ENCODE measurements at regions not wholly inside any gene's neighbourhood (a gene's known extent, or its start where the extent isn't known, plus 50 kb on each side); places are given as distances from the start of the nearest gene placed in this dataset.

DNA sequence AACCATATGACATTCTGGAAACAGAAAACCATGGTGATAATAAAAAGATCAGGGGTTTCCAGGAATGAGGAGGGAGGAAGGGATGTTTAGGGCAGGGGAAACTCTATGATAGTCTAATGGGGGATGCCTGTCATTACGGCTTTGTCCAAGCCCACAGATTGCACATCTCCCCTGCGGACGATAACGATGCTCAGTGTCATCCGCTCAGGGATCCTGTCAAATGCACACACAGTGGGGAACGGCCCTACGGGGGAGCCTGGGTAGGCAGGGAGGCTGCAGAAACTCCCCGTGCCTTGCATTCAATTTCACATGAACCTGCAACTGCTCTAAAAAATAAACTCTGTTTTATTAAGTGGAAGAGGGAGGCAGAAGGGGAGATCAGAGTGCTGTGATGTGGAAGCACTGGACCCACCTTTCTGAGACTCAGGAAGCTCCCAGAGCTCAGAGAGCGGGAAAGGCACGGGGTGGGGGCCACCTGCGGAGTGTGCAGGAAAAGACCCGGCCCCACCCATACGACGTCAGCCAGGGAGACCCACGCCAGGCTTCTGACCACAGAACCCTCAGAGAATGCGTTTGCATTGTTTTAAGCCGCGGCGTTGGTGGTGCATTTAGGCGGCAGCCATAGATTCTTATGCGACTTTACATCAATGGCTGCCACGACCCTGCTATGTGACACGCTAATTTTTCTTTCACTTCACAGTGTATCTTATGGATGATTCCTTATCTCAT is 543.5 kb downstream of the BRD1 start:
- no peak for DNase-seq (ENCODE audit: low read depth)

DNA sequence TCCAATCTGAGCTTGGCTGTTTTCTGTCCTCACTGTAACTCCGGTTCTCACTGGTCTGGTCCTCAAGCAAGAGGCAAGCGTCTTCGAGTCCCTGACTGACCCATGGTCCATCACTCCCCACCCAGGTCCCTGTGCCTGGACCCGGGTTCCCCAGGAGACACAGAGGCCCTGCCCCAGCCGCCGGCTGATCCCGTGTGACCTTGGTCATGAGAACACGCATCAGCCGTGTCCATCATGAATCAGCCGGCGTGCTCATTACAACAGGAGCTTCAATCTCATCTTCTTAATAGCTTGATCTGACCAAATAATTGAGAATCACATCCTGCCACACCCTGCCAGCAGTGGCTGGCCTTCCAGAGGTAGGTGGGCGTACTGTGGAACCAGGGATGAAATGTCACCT is 545.1 kb downstream of the BRD1 start:
- DNase-seq (ENCODE audit: low read depth), result no peak

DNA sequence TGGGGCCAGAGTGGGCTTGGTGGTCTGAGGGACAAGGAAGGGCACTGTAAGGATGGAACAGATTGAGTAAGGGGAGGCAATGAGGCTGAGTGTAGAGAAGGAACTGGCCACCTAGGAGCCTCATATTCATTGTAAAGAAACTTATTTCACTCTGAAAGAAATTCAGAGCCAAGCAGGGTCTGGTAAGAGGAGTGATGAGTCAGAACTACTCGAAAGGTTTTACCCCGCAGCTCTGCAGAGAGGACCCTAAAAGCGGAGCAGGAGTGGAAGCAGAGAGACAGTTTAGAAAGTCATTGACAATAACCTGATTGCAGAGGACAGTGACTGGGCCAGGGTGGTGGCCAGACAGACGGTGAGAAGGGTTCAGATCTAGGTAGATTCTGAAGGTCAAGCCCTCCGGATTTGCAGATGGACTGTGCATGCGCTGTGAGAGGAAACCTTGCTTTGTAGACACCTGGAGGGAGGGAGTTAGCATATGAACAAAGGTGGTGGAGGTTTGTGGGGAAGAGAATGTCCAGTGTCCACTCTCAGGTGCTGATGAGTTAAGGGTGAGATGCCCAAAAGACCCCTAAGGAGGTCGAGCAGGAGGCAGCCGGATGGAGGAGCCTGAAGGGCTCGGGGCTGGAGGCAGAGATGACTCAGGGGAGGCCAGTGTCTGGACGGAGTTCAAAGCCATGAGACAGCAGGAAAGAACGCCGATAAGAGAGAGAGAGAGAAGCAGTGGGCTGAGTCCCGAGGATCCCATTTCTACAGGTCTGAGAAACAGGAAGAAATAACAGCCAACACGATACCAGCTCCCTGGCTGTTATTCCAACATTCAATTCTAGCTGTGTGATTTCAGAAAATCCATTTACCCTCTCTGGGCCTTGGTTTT is 546.0 kb downstream of the BRD1 start:
- DNase-seq (ENCODE audit: low read depth), result no peak

DNA sequence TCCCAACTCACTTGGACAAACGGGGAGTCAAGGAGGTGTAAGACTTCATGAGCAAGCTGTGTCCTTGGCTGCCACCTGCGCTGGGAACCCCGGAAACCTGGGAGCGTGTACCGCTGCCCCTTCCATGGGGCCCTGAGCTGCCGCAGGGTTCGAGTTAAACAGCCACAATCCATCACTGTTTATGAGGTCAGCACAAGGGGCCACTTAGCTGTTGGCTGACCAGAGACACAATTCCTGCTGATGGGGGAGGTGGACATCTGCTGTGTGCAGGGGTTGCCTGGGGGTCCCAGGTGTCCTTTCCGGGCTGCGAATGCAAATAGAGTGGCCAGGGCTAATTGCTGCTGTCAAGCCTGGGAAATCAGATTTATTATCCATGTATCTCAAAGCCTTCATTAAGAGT is 549.3 kb downstream of the BRD1 start:
- no peak for DNase-seq (ENCODE audit: low read depth)

DNA sequence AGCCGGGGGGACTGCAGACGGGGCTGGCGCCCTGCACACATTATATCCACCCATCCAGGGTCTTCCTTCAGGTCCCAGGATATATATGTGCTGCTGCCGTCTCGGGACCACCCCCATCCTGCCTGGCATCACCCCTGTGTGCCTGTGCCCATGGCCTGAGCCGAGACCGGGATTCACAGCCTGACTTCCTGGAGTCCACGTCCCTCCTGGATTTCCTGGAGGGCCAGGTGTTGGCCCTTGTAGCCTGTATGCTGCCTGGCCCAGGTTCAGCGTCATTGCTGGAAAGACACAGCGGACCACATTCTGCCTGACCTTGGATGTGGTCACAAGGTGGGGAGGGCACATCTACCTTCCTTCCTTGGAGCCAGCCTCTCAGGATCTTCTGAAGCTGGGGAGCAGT is 551.1 kb downstream of the BRD1 start:
- no peak for DNase-seq (ENCODE audit: low read depth)

DNA sequence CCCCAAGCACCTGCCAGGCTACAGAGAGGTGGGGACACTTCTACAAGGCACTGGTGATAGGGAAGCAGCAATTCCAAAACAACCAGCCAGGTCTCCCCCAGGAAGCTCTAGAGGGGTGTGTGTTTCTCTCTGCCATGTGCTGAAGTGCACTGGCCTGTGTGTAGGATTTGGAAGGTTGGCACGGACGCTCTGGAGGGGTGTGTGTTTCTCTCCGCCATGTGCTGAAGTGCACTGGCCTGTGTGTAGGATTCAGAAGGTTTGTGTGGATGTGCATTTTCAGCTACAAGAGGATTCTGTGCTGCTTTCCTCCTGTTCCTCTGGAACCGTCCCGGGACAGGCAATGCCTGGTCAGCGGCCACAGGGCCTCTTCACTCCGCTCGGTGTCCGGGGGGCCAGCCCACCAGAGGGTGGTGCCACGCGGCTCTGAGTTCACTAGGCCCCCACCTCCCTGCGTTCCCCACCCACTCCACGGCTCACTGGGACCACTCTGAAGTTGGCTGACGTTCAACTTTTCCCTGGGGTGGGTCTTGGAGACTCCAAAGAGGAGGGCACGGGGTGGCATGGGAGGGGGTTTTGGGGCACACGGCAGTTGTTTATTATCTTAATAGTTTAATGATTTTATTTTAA is 552.8 kb downstream of the BRD1 start:
- no peak for DNase-seq (ENCODE audit: low read depth)

DNA sequence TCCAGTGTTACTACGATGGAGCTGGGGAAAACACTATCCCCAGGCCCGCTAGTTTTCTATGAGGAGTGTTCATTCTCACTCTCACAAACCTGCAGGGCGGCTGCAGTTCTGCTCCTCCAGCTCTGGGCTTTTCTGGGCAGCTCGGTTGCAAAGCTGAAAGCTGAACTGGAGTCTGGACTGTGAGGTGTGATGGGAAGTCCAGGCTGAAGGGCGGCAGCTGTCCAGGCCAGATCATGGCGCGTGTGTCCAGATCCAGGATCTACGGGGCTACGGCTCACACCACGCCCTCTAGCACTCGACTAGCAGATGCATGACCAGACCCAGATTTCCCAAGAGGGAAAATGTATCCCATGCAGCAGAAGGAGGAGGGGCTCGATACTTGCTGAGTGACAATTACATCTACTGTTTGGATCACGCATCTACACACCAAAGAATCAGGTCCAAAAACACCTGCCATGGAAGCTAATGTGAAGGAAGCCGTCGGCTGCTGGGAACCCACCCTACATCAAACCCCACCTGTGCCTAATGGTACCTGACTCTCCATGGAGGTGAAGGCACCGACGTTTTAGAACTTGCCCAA is 555.0 kb downstream of the BRD1 start:
- DNase-seq (ENCODE audit: low read depth), result no peak

DNA sequence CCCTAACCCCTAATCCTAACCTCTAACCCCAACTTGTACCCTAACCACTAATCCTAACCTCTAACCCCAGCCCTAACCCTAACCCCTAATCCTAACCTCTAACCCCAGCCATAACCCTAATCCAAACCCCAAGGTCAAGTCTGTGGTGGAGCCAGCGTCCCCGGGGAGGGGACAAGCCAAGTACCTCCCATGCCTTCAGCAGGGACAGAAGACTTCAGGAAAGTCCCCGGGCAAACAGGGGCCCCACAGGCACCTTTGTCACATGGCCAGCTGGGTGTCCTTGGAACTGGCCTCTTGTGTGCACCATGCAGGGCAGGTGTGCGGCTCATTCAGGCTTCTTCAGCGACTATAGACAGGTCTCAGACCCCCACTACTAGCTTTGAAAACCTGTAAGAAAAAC is 555.8 kb downstream of the BRD1 start:
- DNase-seq (ENCODE audit: low read depth), result no peak

DNA sequence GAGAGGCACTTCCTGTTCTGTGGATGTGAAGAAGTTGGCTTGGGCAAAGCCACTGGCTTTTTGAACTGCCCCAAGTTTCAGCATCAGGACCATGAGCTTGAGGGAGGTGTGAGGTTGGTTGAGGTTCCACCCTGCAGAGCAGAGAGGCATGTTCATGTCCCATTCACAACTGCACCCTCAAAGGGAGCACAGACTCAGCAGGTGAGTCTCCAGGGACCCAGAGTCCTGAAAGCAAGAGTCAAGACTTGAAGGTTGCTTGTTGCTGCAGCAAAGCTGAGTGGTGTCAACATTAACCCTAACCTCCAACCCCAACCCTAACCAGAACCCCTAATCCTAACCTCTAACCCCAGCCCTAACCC is 556.3 kb downstream of the BRD1 start:
- DNase-seq (ENCODE audit: low read depth), result no peak

DNA sequence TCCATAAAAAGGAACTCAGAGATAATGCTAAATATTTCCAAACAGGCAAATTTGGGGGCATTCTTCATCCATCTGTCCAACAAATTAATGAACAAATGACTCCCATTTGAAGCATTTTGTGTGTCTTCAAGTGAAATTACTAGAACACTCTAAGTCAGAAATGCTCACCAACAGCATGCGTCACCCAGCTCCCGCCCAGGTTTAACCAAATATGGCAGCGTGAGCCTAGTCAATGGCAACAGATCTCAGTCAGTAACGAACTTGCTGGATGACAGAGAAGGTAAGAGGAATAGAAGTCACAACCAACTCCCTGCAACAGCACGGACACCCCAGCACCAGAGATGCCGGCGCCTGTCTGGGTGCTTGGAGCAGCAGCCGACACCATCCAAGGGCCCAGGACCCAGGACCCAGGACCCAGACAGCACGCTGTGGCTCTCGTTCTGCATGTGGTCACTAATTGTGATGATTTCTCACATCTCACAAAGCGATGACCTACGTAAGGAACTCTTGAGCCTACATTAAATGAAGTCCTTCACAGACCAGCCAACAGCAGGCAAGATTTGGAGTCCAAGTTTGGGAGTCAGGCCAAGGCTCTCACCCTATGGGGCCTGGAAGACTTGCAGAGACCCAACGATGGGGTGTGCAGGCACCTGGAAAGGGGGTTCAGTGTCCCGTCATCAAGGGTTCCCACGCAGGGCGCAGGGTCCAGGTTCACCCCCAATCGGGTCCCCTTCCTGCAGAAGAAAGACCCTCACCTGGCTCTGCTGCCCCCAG is 556.9 kb downstream of the BRD1 start:
- no peak for DNase-seq (ENCODE audit: low read depth)

DNA sequence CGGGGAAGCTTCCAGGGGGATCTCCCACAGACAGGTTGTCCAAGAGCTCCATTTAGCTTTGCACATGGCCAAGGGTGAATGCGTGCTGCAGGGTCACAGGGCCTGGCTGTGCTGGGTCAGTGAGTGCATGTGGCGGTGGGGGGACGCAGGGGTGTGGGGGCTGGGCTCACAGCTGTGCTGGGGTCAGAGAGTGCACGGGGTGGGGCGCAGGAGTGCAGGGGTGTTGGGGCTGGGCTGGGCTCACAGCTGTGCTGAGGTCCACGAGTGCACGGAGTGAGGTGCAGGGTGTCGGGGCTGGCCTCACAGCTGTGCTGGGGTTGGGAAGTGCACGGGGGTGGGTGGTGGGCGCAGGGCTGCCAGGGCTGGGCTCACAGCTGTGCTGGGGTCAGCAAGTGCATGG is 557.7 kb downstream of the BRD1 start:
- no peak for DNase-seq (ENCODE audit: low read depth)

DNA sequence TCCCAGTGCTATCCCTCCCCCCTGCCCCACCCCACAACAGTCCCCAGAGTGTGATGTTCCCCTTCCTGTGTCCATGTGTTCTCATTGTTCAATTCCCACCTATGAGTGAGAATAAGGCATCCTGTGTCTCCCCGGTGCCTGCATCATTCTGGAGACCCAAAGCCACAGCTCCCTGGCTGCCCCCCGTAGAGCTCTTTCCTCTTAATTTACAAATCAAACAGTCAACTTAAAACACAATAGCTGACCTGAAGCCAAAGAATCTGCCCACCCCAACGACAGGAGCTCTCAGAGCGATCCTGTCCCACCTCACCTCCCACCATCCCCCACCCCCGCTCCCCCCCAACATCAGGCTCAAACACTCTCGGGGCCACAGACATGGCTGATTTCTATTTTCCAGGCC is 558.3 kb downstream of the BRD1 start:
- DNase-seq (ENCODE audit: low read depth), result no peak

DNA sequence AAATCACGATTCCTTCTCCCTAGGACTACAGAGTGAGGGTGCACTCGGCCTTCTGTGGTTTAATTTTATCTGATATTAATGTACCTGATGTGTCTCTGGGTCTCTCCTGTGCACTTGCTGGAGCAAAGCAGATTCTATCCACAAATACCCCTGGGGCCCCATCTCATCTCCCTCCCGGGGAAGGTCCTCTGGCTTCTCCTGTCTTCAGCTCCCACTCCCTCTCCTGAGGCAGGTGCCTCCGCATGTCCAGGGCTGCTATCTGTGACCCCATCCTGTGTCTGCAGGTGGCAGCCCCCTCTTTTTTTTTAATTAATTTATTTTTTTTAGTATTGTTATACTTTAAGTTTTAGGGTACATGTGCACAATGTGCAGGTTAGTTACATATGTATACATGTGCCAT is 558.7 kb downstream of the BRD1 start:
- DNase-seq (ENCODE audit: low read depth), result no peak

DNA sequence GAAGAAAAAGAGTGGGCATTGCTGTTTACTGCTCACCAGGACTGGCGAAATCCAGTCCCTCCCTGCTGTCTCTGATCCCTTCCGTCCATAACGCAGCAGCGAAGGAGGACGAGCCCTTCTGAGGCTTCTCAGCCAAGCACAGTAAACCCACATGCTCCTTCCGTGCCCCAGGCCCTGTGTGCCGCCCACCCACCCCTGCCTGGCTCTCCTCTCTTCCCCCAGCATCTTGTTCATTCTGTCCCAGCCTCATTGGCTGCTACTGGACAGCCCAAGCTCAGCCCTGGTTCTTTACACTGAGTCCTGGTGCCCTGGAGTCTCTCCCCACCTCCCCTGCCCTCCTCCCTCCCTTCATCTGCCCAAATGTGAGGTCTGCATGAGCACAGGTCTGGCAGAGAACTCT is 559.7 kb downstream of the BRD1 start:
- no peak for DNase-seq (ENCODE audit: low read depth)

DNA sequence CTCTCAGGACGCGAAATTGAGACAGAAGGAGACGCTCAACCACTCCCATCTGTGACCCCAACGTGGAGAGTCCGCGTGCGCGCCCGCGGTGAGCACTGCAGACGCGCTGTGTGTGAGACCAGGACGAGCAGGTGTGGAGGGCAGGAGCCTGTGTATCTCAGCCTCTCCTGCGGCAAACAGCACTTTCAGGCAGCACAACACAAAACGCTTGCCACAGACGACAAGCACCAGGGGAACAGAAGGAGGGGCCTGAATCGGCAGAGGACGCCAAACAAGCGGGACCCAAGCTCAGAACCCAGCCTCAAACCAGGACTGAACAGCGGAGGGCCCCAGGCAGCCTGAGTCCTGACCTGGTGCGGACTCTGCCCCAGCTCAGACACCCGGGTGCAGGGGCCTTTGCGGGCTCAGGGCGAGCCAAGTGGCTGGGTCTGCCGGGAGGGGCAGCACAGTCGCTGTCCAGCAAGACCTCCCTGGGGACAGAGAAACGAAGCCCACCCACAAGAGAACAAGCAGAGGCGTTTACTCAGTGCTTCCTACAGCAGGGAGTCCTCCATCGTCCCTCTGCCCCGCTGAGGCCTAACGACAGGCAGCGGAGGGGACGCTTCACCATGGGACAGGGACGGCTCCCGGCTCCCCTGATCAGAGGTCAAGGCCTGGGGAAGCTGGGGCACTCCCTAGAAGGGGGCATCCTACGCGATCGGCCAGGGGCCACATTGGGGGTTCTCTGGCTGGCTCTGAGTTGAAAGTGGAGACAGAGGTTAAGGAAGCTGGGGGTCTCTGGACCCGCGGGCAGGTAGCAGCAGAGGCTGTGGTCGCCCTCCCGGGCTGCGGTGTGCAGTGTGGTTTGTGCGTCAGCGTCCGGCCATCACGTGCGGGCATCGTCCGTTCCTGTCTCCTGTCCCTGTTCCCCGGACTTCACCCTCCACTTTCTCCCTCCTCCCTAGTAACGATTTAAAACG is 560.8 kb downstream of the BRD1 start:
- DNase-seq (ENCODE audit: low read depth), result no peak

DNA sequence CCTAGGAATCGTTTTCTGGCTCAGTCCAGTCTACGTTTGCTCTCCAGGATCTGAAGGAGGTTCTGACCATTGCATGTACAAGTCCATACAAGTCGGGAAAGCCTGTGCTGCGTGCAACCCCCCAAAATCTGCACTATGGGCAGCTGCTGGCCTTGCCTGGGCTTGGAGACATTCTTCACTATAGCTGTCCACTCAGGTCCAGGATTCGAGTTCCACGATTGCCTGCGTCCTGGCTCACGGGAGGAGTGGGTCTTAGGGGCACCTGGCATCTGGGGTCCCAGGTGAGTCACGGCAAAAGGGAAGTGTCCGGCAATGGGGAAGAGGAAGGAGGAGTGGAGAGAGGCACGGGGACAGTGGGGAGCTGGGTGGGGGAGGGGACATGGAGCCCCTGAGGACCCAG is 563.0 kb downstream of the BRD1 start:
- DNase-seq (ENCODE audit: low read depth), result no peak

DNA sequence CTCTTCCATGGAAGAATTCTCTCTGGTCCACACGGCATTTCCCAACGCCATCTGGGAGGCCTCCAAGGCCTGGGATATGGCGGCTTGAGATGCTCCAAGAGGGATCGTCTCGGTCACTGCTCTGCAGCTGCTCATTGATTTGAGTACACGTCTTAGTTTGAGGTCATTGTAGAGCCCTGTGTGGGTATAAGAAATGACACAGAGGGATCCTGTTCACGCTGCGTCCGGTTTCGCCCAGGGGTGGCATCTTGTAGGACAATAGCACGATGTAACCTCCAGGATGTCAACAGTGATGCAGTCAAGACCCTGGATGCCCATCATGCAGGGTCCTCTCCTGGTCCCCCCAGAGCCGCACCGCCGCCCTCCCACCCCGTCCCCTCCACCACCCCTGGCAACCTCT is 564.6 kb downstream of the BRD1 start:
- no peak for DNase-seq (ENCODE audit: low read depth)

DNA sequence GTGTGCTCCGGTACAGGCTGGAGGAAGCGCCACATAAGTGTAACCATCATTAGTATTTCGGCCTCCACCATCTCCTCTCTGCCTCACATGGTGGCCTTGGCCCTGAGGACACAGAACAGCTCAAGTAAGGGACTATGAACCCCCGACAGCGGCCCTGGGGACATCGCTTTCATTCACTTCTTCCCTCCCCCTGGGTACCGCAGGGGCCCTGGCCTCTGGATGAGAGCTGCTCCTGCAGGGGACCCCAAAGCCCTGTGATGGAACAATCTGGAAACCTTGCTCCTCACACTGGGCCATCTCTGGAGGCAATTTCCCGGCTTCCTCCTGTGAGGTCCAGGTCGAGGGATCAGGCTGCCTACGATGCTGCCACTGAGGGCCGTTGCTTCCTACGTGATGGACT is 565.5 kb downstream of the BRD1 start:
- DNase-seq (ENCODE audit: low read depth), result no peak

DNA sequence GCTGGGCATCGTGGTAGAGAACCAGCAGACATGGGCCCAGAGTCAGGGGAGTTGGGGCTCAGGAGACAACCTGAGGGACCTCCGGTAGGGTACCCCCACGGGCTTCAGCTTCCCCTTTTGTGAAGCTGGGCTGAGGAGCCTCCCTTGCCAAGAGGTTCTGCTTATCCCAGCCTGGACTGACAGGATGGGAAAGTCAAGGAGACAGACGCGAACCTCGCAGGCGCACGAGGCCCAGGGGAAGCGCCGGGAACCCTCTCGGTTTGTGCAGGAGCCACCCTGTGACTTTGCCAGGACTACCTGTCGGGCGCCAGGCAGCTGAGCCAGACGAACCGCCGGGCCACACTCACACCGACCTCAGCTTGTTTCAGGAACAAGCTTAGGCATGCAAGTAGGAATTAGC is 566.1 kb downstream of the BRD1 start:
- no peak for DNase-seq (ENCODE audit: low read depth)

DNA sequence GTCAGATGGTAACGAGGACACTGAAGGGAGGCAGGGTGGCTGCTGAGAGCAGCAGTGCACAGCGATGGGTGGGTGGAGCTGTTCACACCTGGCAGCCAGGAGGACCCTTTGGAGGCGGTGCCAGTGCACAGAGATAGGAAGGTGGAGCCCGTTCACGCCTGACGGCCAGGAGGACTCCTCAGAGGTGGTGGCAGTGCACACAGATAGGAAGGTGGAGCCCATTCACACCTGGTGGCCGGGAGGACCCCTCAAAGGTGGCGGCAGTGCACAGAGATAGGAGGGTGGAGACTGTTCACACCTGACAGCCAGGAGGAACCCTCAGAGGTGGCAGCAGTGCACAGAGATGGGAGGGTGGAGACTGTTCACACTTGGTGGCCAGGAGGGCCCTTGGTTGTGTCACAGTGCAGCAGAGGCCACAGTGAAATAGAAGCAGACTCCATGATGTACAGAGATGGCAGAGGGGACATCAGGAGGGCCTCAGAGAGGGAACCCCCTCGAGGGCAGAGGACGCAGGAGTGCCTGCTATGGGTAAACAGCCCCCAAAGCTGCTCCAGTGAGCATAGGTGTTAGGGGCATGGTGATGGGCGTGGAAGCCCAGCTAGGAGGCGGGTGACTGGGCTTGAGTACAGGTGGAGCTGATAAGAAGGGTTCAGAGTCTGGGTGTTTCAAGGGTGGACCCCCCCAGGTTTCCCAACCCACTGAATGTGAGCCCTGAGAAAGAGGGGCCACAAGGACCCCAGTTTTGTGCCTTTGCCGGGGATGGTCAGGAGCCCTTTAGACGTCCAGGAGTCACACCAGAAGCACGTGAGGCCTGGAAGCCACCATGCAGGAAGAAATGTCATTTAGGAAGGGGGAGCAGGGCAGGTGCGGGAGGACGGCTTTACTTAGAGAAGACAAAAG is 566.7 kb downstream of the BRD1 start:
- DNase-seq (ENCODE audit: low read depth), result no peak

All from activated T-helper 1 cell treated with Interleukin-2 at 50 U/mL for 16 hours (primary cell).